Smooth muscle cell (in vitro differentiated cells): ENCODE measurements at regions not wholly inside any gene's neighbourhood (a gene's known extent, or its start where the extent isn't known, plus 50 kb on each side); places are given as distances from the start of the nearest gene placed in this dataset.

Experiments
- DNase-seq: peaks from one replicate; lab custom pipeline; 2025; ENCODE audit not compliant: unreplicated experiment; lab: John Stamatoyannopoulos, UW
- H2AFZ ChIP-seq: fragments of 200-600 bp; sonication (generic); 2 replicates; pipeline ENCODE4 v1.6.0; 2016; ENCODE audit warnings: antibody characterized with exemption, low read depth, mild to moderate bottlenecking
- H3F3A ChIP-seq: fragments of 200-600 bp; sonication (generic); 2 replicates; pipeline ENCODE4 v1.6.0; 2017; ENCODE audit warnings: antibody characterized with exemption, low read depth
- H3K27ac ChIP-seq: fragments of 200-600 bp; sonication (generic); 2 replicates; pipeline ENCODE4 v1.5.1; 2016; ENCODE audit warnings: low read depth, mild to moderate bottlenecking
- H3K27me3 ChIP-seq: fragments of 200-600 bp; sonication (generic); 2 replicates; pipeline ENCODE4 v1.6.1; 2016; ENCODE audit warnings: low read depth, mild to moderate bottlenecking
- H3K36me3 ChIP-seq: fragments of 200-600 bp; sonication (generic); 2 replicates; pipeline ENCODE4 v1.5.1; 2016; ENCODE audit warnings: low read depth
- H3K4me1 ChIP-seq: fragments of 200-600 bp; sonication (generic); 2 replicates; pipeline ENCODE4 v1.5.1; 2016; ENCODE audit warnings: low read depth
- H3K4me2 ChIP-seq: fragments of 200-600 bp; sonication (generic); 2 replicates; pipeline ENCODE4 v1.6.0; 2016; ENCODE audit warnings: mild to moderate bottlenecking
- H3K4me3 ChIP-seq: fragments of 200-600 bp; sonication (generic); 2 replicates; pipeline ENCODE4 v1.5.1; 2016; ENCODE audit warnings: mild to moderate bottlenecking
- H3K79me2 ChIP-seq: fragments of 200-600 bp; sonication (generic); 2 replicates; pipeline ENCODE4 v1.6.0; 2016; ENCODE audit warnings: low read depth, mild to moderate bottlenecking
- H3K9ac ChIP-seq: fragments of 200-600 bp; sonication (generic); 2 replicates; pipeline ENCODE4 v1.6.0; 2016; ENCODE audit warnings: low read depth
- H3K9me3 ChIP-seq: fragments of 200-600 bp; sonication (generic); replicated peaks from 2 replicates; pipeline ENCODE4 v1.5.1; 2016; ENCODE audit warnings: low read depth
- H4K20me1 ChIP-seq: fragments of 200-600 bp; sonication (generic); 2 replicates; pipeline ENCODE4 v1.6.0; 2016; ENCODE audit warnings: low read depth
- CTCF ChIP-seq: fragments of 200-600 bp; sonication (generic); IDR thresholded peaks from 2 replicates; pipeline ENCODE4 v1.5.1; 2017; ENCODE audit warnings: borderline replicate concordance, mild to moderate bottlenecking, antibody characterized with exemption; ENCODE audit not compliant: insufficient read depth, poor library complexity, severe bottlenecking
- WGBS: methylation state at CpG from one replicate; pipeline ENCODE4 v1.1.7; 2016; ENCODE audit warnings: low lambda C conversion rate; 5-methylcytosine and 5-hydroxymethylcytosine counted together

- H3K9ac ChIP-seq = no peak overlapping the region
- H3F3A ChIP-seq = no peaks in the 10 kb centered on the region
- H4K20me1 ChIP-seq = no peaks in the 10 kb centered on the region
- H3K36me3 ChIP-seq = no peaks in the 10 kb centered on the region
- no peak overlapping the region for H3K4me3 ChIP-seq
- no peak overlapping the region for H3K27ac ChIP-seq
- no peak for TF ChIP-seq CTCF
- H3K4me2 ChIP-seq = no peak overlapping the region
- peaks cover 7% of the 10 kb centered on the region for H3K4me1 ChIP-seq
- H3K79me2 ChIP-seq = no peaks in the 10 kb centered on the region
- no peak for DNase-seq
- no peaks in the 10 kb centered on the region for H3K27me3 ChIP-seq
- no peak overlapping the region for H2AFZ ChIP-seq
- 94% methylated on average over 4 of the region's 4 CpGs for WGBS
- no peaks in the 10 kb centered on the region for H3K9me3 ChIP-seq
These were observed 121.2 kb downstream of the PXDC1 start for GRCh38 chr6:3630258-3630835.

- no peaks in the 10 kb centered on the region for H3K27me3 ChIP-seq
These were observed 123.3 kb downstream of the PXDC1 start for GRCh38 chr6:3627956-3628835.

GRCh38 chr6:3627501-3627900, 124.0 kb downstream of the PXDC1 start:
- no peak overlapping the region for H2AFZ ChIP-seq
- 80% methylated on average over 9 of the region's 9 CpGs for WGBS

More at GRCh38 chr6:3627956-3628835, 123.3 kb downstream of the PXDC1 start:
- Histone ChIP-seq H3K4me1 (peaks cover 9% of the 10 kb centered on the region), H3K79me2 (no peaks in the 10 kb centered on the region), H3K27ac (no peak overlapping the region), H3K9me3 (no peaks in the 10 kb centered on the region), H4K20me1 (no peaks in the 10 kb centered on the region), H3F3A (no peaks in the 10 kb centered on the region), H3K9ac (no peak overlapping the region), H3K36me3 (no peaks in the 10 kb centered on the region), H2AFZ (no peak overlapping the region), H3K4me2 (no peak overlapping the region), H3K4me3 (no peak overlapping the region)
- 90% methylated on average over 20 of the region's 20 CpGs for WGBS
- no peak for DNase-seq
- TF ChIP-seq CTCF = no peak

More at GRCh38 chr6:3627501-3627900, 124.0 kb downstream of the PXDC1 start:
- H3K27me3 ChIP-seq = no peaks in the 10 kb centered on the region
- H3K9ac ChIP-seq = no peak overlapping the region
- no peak for TF ChIP-seq CTCF
- H3K9me3 ChIP-seq = no peaks in the 10 kb centered on the region
- no peaks in the 10 kb centered on the region for H3K36me3 ChIP-seq
- no peak overlapping the region for H3K4me2 ChIP-seq
- H3K4me1 ChIP-seq = peaks cover 9% of the 10 kb centered on the region
- H3F3A ChIP-seq = no peaks in the 10 kb centered on the region
- no peak for DNase-seq
- no peaks in the 10 kb centered on the region for H4K20me1 ChIP-seq
- H3K27ac ChIP-seq = no peak overlapping the region
- H3K79me2 ChIP-seq = no peaks in the 10 kb centered on the region
- H3K4me3 ChIP-seq = no peak overlapping the region
